ENCODE measurements at regions not wholly inside any gene's neighbourhood (a gene's known extent, or its start where the extent isn't known, plus 50 kb on each side); places are given as distances from the start of the nearest gene placed in this dataset.

GRCh38 chr13:69315039-69315438 lies 792.6 kb upstream of the ATXN8OS start:
- no peak for TF ChIP-seq CTCF (IDR thresholded peaks at IDR 0.05; ENCODE audit: insufficient read depth, low read length)
- TF ChIP-seq REST (IDR thresholded peaks at IDR 0.05; ENCODE audit: insufficient replicate concordance, low read depth): no peak
- TF ChIP-seq POLR2AphosphoS5 (IDR thresholded peaks at IDR 0.05; ENCODE audit: low read depth): no peak

All from HL-60 (cell line).